Inferior parietal cortex (tissue), 1 donor: ENCODE measurements at regions not wholly inside any gene's neighbourhood (a gene's known extent, or its start where the extent isn't known, plus 50 kb on each side); places are given as distances from the start of the nearest gene placed in this dataset.
"Not testable (repeated sequence)": the region's sequence is repeated elsewhere in the genome, so short reads cannot be mapped to it uniquely, and the experiment has no call there.

Source experiments
- DNase-seq: peaks from one replicate; pipeline ENCODE4 v3.0.0-alpha.2; 2016; ENCODE audit errors: extremely low spot score

DNA sequence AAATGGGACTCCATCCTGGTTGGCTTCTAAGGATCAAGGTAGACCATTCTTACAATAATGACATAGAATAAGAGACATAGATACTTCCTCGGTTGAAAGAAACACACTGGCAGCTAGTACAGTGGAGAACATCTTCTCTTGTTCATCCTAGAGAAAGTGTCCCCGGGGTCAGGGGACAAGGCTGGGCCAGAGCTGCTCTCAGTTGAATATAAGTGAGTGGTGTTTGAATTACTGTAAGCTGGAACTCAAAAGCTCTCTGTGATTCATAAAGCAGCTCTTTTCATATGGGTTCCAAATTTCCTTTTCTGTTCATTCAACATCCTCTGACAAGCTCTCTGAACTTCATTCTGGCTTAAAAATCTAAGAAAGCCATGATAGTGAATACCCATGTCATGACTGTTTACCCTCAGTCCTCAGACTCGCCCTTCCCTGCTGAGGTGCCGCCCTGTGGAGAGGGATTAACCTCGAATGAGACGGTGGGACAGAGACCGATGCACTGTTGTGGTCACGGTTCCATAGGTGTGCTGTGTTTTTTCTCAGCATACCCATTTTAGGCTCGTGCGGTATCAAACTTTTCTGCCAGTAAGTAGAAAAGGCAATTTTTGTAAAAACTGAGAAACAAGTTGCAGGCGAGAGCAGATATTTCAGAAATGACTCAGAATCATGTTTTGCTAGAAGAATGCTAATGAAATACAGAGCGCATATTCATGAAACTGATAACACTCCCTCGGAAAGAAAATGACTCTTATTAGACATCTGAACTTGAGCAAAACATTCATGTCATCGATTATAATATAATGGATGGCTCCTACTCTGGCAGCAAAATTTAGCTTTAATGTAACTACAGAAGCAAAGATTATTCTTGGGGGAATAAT, 351.1 kb downstream of the ANAPC1 start:
- DNase-seq, result not testable (repeated sequence)

GRCh38 chr2:111533557-111534247, 350.3 kb downstream of the ANAPC1 start:
- not testable (repeated sequence) for DNase-seq

DNA sequence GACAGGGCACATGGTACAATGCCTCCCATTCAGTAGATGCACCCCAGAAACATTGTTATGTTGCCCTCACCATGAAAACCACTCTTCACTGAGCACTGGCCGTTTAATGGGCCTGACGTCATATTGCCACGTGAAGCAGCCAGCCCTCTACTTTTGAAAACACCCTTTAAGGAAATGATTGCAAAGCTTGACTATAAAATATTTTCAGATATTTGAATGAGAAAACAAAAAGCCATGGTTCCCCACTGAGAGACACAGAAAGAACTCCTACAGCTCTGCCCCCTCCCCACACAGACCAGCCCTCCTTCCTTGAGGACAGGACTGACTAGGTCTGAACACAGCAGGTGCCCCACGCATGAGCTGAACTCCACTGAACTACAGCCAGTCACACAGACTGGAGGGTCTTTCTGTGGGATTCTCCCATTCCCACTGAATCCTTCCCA, 349.1 kb downstream of the ANAPC1 start:
- DNase-seq, result no peak

- DNase-seq, result no peak
Measured at GRCh38 chr2:111535404-111535803, 348.6 kb downstream of the ANAPC1 start.

GRCh38 chr2:111537078-111537655, 346.8 kb downstream of the ANAPC1 start:
- DNase-seq, result no peak

DNA sequence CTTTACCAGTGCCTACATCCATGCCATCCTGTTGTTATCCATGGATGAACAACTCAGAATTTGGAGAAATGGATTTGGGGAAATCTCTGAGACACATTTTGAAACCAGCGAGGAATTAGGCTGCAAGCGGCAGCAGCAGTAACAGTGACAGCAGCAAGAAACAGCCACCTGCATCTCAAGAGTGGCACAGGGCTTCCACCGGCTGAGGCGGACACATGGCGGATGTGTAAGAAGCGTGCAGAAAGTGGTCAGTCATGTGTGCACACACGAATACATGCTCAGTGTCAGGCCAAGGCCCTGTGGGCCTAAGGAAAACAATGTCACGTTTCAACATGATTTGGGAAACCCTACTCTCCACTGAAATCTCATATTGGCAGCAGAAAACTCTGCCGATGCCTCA, 344.0 kb downstream of the ANAPC1 start:
- not testable (repeated sequence) for DNase-seq

DNA sequence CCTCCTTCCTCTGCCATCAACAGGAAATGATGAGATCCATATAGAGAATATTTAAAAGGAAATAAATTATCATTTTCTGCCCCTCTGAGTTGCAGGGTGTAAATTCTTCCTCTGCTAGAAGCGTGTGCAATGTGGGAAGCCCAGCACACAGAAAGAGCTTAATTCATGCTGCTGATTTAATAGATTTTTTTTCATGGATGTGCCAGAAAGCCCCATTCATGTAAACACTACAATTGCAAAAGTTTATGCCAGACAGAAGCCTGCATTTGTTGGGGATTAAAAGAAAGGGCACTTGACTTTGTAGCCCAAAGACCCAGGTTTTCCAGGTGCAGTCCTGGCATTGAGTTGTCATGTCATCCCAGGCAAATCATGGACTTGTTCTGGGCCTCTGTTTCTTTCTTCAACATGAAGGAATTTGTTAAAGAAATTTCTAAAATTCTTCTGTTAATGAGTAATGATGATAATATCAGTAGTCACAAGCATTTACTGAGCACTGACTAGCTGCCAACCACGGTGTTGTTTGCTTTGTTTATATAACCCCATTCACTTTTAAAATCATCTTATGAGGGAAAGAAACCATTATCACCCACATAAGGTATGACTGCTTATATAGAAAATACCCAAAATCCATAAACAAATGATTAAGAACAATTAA, 341.7 kb downstream of the ANAPC1 start:
- not testable (repeated sequence) for DNase-seq

DNA sequence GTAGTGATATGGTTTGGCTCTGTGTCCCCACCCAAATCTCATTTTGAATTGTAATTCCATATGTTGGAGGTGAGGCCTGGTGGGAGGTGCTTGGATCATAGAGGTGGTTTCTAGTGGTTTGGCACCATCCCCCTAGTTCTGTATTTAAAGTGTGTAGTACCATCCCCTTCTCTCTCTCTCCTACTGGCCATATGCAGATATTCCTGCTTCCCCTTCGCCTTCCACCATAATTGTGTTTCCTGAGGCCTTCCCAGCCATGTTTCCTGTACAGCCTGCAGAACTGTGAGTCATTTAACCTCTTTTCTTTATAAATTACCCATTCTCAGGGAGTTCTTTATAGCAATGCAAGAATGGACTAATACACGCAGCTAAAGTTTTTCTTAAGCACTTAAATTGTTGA, 340.0 kb downstream of the ANAPC1 start:
- DNase-seq, result not testable (repeated sequence)

- not testable (repeated sequence) for DNase-seq
Measured at GRCh38 chr2:111545723-111546431, 338.1 kb downstream of the ANAPC1 start.

DNA sequence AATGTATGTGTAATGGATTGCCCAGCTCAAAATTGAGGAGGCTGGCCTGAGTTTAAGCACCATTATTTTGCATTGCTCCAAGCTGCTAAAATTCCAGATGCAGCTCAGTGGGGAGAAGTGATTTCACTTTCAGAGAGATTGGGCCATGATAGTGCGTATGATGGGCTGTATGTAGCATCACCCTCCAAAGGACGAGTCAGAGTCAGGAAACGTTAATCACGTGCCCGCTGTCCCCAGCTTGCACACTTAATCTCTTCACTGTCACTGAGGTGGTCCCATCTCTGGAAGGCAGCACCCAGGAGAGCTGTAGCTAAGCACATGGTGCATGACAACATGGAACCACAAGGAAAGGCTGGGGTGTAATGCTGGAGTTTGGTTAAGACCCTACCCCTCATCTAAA, 337.4 kb downstream of the ANAPC1 start:
- not testable (repeated sequence) for DNase-seq

DNA sequence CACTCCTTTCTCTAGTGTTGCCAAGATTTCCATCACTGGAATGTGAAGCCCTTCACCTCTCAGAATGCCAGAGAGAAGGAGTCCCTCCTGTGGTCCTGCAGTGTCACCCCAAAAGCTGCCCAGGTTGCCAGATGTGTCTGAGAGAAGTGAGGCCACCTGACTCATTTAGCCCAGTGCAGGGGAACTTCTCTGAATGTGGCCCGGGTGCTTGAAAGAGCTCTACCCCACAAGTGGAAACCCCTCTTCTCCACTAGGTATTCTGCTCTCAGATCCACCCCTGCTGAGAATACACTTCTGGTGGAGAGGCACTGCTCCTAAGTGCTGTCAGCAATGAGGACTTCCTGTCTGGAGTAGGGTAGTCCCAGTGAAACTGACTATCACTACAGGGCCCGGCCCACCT, 334.8 kb downstream of the ANAPC1 start:
- DNase-seq, result not testable (repeated sequence)

- DNase-seq, result not testable (repeated sequence)
Measured at GRCh38 chr2:111551428-111551827, 332.6 kb downstream of the ANAPC1 start.

DNA sequence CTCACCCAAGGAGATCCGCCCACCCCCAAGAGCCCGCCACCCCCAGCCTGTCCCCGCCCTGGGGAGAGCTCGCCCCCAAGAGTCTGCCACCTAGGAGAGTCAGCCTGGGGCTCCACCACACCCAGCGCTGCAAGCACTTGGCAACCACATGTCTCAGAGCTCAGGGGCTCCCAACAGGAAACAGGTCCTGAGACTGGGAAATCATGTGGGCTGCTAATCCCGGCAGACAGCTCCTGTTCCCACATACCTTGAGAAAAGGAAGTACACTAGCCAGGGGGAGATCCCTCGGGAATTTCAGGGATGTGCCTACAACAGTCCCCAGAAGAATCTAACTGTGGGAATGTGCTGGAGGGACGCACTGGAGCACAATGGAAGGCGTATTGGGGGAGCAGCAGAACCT, 331.4 kb downstream of the ANAPC1 start:
- DNase-seq, result not testable (repeated sequence)

GRCh38 chr2:111559301-111559700, 324.7 kb downstream of the ANAPC1 start:
- DNase-seq, result not testable (repeated sequence)

- DNase-seq, result not testable (repeated sequence)
Measured at GRCh38 chr2:111559814-111560213, 324.2 kb downstream of the ANAPC1 start.

GRCh38 chr2:111566068-111566467, 317.9 kb downstream of the ANAPC1 start:
- DNase-seq, result peak; percentile 1

DNA sequence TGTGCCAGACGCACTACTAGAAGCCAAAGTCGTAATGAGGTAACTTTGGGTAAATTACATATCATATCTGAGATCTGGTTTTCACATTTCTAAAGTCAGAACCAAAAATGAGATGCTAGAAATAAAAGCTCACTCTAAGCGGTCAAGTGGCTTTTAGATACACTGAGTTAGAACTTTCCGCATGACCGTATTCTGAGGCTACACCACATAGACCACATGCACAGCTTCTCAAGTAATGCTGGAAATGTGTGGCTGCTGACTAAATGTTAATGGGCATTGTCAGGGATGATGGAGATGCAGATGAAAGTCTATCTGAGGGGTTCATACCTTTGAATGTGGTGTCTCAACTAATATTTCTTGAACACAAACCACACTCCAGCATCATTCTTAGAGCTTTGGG, 316.8 kb downstream of the ANAPC1 start:
- DNase-seq, result not testable (repeated sequence)

GRCh38 chr2:111569356-111570199, 314.4 kb downstream of the ANAPC1 start:
- DNase-seq, result not testable (repeated sequence)

DNA sequence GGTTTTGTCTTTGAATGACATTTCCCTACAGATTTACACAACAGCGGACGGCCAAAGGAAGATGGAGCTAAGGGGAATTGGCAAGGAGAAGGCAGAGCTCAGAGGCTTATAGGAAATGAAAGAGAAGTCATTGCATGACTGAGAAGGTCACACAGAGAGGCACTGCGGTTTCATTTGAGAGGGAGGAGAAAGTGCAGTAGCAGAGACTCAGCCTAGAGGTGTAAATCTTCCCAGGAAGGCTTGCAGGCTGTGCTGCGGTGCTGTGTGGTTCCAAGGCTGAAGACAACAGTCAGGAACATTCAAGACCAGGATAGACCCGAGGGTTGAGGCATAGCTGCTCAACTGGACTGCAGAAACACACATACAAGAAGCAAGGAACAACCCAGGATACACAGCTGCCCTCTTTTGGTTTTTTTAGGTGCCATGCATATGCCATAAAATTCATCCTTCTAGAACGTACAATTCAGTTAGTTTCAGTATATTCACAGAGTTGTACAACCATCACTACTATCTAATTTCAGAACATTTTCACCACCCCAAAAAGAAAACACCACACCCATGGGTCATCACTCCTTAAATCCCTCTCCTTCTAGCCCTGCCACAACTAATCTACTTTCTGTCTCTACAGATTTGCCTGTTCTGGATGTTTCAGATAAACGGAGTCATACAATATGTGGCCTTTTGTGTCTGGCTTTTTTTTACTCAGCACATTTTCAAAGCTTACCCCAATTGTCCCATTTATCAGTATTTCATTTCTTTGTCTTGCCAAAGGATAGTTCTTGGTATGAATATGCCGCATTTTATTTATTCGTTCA, 313.5 kb downstream of the ANAPC1 start:
- DNase-seq, result not testable (repeated sequence)
